ENCODE measurements at regions not wholly inside any gene's neighbourhood (a gene's known extent, or its start where the extent isn't known, plus 50 kb on each side); places are given as distances from the start of the nearest gene placed in this dataset.

DNA sequence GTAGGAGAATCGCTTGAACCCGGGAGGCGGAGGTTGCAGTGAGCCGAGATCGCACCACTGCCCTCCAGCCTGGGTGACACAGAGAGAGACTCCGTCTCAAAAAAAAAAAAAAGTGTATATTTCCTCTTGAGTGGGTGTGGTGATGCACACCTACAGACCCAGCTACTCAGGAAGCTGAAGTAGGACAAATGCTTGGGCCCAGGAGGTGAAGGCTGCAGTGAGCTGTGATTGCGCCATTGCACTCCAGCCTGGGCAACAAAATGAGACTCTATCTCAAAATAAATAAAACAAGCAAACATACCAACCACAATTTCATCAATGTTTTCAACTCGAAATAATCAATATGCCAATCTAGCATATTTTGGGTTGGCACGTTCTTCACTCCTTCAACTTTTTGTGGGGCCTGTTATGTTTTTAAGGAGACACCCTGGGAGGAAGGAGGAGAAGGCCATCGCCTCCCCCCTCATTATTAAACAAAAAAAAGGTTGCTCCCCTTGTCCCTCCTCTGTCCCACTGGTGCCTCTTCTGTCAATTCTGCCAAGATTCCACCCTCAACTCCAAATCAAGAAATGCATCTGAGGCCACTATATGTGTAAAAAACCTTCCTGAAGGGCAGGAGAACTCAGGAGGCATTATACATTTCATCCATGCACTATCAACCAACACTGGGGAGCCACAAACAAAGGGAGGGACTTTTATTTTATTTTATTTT is 52.4 kb upstream of the ATF7IP2 start:
- TF ChIP-seq EZH2phosphoT487 (IDR thresholded peaks at IDR 0.05), result no peak
- TF ChIP-seq, protein P1, sequence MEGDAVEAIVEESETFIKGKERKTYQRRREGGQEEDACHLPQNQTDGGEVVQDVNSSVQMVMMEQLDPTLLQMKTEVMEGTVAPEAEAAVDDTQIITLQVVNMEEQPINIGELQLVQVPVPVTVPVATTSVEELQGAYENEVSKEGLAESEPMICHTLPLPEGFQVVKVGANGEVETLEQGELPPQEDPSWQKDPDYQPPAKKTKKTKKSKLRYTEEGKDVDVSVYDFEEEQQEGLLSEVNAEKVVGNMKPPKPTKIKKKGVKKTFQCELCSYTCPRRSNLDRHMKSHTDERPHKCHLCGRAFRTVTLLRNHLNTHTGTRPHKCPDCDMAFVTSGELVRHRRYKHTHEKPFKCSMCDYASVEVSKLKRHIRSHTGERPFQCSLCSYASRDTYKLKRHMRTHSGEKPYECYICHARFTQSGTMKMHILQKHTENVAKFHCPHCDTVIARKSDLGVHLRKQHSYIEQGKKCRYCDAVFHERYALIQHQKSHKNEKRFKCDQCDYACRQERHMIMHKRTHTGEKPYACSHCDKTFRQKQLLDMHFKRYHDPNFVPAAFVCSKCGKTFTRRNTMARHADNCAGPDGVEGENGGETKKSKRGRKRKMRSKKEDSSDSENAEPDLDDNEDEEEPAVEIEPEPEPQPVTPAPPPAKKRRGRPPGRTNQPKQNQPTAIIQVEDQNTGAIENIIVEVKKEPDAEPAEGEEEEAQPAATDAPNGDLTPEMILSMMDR (IDR thresholded peaks at IDR 0.05), result no peak

Measured in neural progenitor cell (in vitro differentiated cells).